Activated CD4-positive, alpha-beta T cell treated with anti-CD3 and anti-CD28 coated beads for 36 hours (primary cell): ENCODE measurements at regions not wholly inside any gene's neighbourhood (a gene's known extent, or its start where the extent isn't known, plus 50 kb on each side); places are given as distances from the start of the nearest gene placed in this dataset.
"Not testable (repeated sequence)": the region's sequence is repeated elsewhere in the genome, so short reads cannot be mapped to it uniquely, and the experiment has no call there.

Experiments
- ATAC-seq: fragments of 200-7000 bp; cut with Tn5 transposase; one replicate; pipeline ENCODE4 v1.10.0; 2021; ENCODE audit warnings: mild to moderate bottlenecking, moderate library complexity
- CTCF ChIA-PET: fragments of 350-600 bp; sonication (Branson Sonifier 250); formaldehyde crosslinking; loops from one replicate; lab custom pipeline; 2021; ENCODE audit warnings: antibody characterized with exemption; lab: Charles Lee
- POLR2A ChIA-PET: fragments of 350-600 bp; sonication (Branson Sonifier 250); formaldehyde crosslinking; loops from one replicate; lab custom pipeline; 2021; ENCODE audit warnings: antibody characterized with exemption, inconsistent platforms; lab: Charles Lee
- DNase-seq: peaks from one replicate; pipeline ENCODE4 v3.0.0-alpha.2; 2020
- H3K27ac Mint-ChIP-seq: one replicate; pipeline ENCODE4 v1.8.0; 2021; ENCODE audit warnings: mixed read lengths
- H3K27me3 Mint-ChIP-seq: one replicate; pipeline ENCODE4 v1.8.0; 2021; ENCODE audit warnings: mixed read lengths
- H3K36me3 Mint-ChIP-seq: one replicate; pipeline ENCODE4 v1.8.0; 2021; ENCODE audit warnings: low read depth, mixed read lengths
- H3K4me1 Mint-ChIP-seq: one replicate; pipeline ENCODE4 v1.8.0; 2021; ENCODE audit warnings: mixed read lengths
- H3K4me3 Mint-ChIP-seq: one replicate; pipeline ENCODE4 v1.8.0; 2021; ENCODE audit warnings: mild to moderate bottlenecking, moderate library complexity, mixed read lengths
- H3K9me3 Mint-ChIP-seq: one replicate; pipeline ENCODE4 v1.8.0; 2021; ENCODE audit warnings: low read depth, mixed read lengths
- intact Hi-C, 2 experiments: fragments of 100-400 bp; cut with DNase I in 1 of 2; cut with micrococcal nuclease in 1 of 2; formaldehyde crosslinking; loops; one replicate each; pipeline versions ENCODE4 v1.14.2 to v1.15.1; 2022 to 2024; cut with DNase I, micrococcal nuclease

- intact Hi-C loops = no loop called here
- H3K27ac Mint-ChIP-seq = no peak overlapping the region
Measured at GRCh38 chr16:48029768-48030167, 126.0 kb downstream of the ABCC12 start.

GRCh38 chr16:48025359-48025758, 130.4 kb downstream of the ABCC12 start:
- H3K9me3 Mint-ChIP-seq = peaks cover 4% of the 10 kb centered on the region
- CTCF ChIA-PET = no interaction called here
- no peaks in the 10 kb centered on the region for H3K36me3 Mint-ChIP-seq
- no peak for ATAC-seq
- POLR2A ChIA-PET = no interaction called here
- DNase-seq = no peak
- H3K4me3 Mint-ChIP-seq = no peak overlapping the region
- intact Hi-C loops = no loop called here
- H3K27ac Mint-ChIP-seq = no peak overlapping the region
- no peaks in the 10 kb centered on the region for H3K4me1 Mint-ChIP-seq
- peaks cover 6% of the 10 kb centered on the region for H3K27me3 Mint-ChIP-seq

More at GRCh38 chr16:48029768-48030167, 126.0 kb downstream of the ABCC12 start:
- ATAC-seq = no peak
- CTCF ChIA-PET = interaction anchor here (0.6 to 1.0 kb wide), 3 partner anchors 22 to 888 kb away, joined by 3 read pairs; no protein-coding TSS in a partner anchor
- POLR2A ChIA-PET = no interaction called here
- H3K4me3 Mint-ChIP-seq = no peak overlapping the region
- DNase-seq = no peak
- no peaks in the 10 kb centered on the region for H3K4me1 Mint-ChIP-seq
- no peaks in the 10 kb centered on the region for H3K36me3 Mint-ChIP-seq
- no peaks in the 10 kb centered on the region for H3K9me3 Mint-ChIP-seq
- H3K27me3 Mint-ChIP-seq = peaks cover under 1% of the 10 kb centered on the region

GRCh38 chr16:48024042-48024441, 131.8 kb downstream of the ABCC12 start:
- Mint-ChIP-seq H3K36me3 (no peaks in the 10 kb centered on the region), H3K4me1 (no peaks in the 10 kb centered on the region), H3K27me3 (peaks cover 6% of the 10 kb centered on the region), H3K9me3 (peaks cover 4% of the 10 kb centered on the region), H3K4me3 (no peak overlapping the region), H3K27ac (no peak overlapping the region)
- ChIA-PET CTCF (interaction anchor here (0.8 kb wide), 1 partner anchor 25 kb away, joined by 3 read pairs; no protein-coding TSS in a partner anchor), POLR2A (no interaction called here)
- ATAC-seq = no peak
- no peak for DNase-seq
- intact Hi-C loops = no loop called here

- Mint-ChIP-seq H3K36me3 (no peaks in the 10 kb centered on the region), H3K9me3 (peaks cover 4% of the 10 kb centered on the region), H3K27me3 (peaks cover 6% of the 10 kb centered on the region), H3K27ac (no peak overlapping the region), H3K4me1 (no peaks in the 10 kb centered on the region), H3K4me3 (no peak overlapping the region)
- intact Hi-C loops = no loop called here
- DNase-seq (peak; percentile 9), ATAC-seq (no peak)
- POLR2A ChIA-PET = no interaction called here
- CTCF ChIA-PET = no interaction called here
Measured at GRCh38 chr16:48022496-48022895, 133.3 kb downstream of the ABCC12 start.

GRCh38 chr16:48020617-48021016, 135.2 kb downstream of the ABCC12 start:
- intact Hi-C loops, H3K27me3 Mint-ChIP-seq, H3K4me1 Mint-ChIP-seq, DNase-seq, H3K4me3 Mint-ChIP-seq, H3K27ac Mint-ChIP-seq, ATAC-seq, CTCF ChIA-PET, POLR2A ChIA-PET, H3K36me3 Mint-ChIP-seq, H3K9me3 Mint-ChIP-seq: not testable (repeated sequence)

DNA sequence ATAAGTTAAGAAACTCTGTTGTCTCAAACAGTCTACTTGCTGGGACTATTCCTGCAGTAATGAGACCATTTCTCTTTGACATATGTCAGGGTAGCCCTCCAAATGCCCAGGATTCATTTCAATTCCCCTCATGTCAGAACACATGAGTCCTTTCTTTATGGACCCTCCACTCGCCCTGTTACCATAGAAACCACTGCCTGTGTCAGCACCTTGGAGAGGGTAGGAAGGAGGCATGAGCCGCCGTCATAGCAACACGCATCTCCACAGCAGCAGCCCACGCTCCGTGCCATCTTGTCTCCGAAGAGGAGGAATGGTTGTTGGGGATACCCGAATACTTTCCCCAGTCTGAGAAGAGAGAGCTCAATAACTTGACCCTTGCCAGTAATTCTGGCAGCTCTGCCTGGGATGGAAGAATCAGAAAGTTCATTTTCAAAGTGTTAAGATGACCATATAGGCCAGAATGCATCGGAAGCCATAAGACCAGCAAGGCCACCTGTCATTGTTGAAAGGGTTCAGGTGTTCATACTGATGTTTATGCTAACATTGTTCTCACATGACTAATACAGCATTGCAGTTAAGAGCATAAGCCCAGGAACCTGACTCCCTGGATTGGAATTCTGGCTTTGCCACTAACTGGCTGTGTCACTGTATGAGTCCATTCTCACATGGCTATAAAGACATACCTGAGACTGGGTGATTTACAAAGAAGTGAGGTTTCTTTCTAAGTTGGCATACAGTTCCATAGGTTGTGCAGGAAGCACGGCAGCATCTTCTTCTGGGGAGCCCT, 141.3 kb downstream of the ABCC12 start:
- ChIA-PET CTCF (no interaction called here), POLR2A (no interaction called here)
- H3K9me3 Mint-ChIP-seq = peaks cover 4% of the 10 kb centered on the region
- no peak overlapping the region for H3K4me3 Mint-ChIP-seq
- H3K36me3 Mint-ChIP-seq = no peaks in the 10 kb centered on the region
- no peaks in the 10 kb centered on the region for H3K27me3 Mint-ChIP-seq
- ATAC-seq (no peak), DNase-seq (no peak)
- no peak overlapping the region for H3K27ac Mint-ChIP-seq
- intact Hi-C loops = no loop called here
- H3K4me1 Mint-ChIP-seq = no peaks in the 10 kb centered on the region

GRCh38 chr16:48013491-48013901, 142.3 kb downstream of the ABCC12 start:
- Mint-ChIP-seq H3K36me3 (no peaks in the 10 kb centered on the region), H3K4me1 (no peaks in the 10 kb centered on the region), H3K4me3 (no peak overlapping the region), H3K9me3 (peaks cover 4% of the 10 kb centered on the region), H3K27me3 (no peaks in the 10 kb centered on the region), H3K27ac (no peak overlapping the region)
- ATAC-seq (no peak), DNase-seq (no peak)
- intact Hi-C loops = no loop called here
- POLR2A ChIA-PET = no interaction called here
- CTCF ChIA-PET = no interaction called here

- ATAC-seq = no peak
- ChIA-PET CTCF (no interaction called here), POLR2A (no interaction called here)
- Mint-ChIP-seq H3K27me3 (no peaks in the 10 kb centered on the region), H3K9me3 (peaks cover 4% of the 10 kb centered on the region), H3K4me3 (no peak overlapping the region), H3K27ac (no peak overlapping the region), H3K4me1 (no peaks in the 10 kb centered on the region), H3K36me3 (no peaks in the 10 kb centered on the region)
- intact Hi-C loops = no loop called here
- DNase-seq = no peak
Measured at GRCh38 chr16:48011878-48012658, 143.7 kb downstream of the ABCC12 start.

GRCh38 chr16:48011466-48011865, 144.3 kb downstream of the ABCC12 start:
- Mint-ChIP-seq H3K4me3 (no peak overlapping the region), H3K4me1 (no peaks in the 10 kb centered on the region), H3K27me3 (no peaks in the 10 kb centered on the region), H3K27ac (no peak overlapping the region), H3K36me3 (no peaks in the 10 kb centered on the region), H3K9me3 (peaks cover 4% of the 10 kb centered on the region)
- ChIA-PET CTCF (no interaction called here), POLR2A (no interaction called here)
- no peak for ATAC-seq
- intact Hi-C loops = no loop called here
- DNase-seq = no peak

DNA sequence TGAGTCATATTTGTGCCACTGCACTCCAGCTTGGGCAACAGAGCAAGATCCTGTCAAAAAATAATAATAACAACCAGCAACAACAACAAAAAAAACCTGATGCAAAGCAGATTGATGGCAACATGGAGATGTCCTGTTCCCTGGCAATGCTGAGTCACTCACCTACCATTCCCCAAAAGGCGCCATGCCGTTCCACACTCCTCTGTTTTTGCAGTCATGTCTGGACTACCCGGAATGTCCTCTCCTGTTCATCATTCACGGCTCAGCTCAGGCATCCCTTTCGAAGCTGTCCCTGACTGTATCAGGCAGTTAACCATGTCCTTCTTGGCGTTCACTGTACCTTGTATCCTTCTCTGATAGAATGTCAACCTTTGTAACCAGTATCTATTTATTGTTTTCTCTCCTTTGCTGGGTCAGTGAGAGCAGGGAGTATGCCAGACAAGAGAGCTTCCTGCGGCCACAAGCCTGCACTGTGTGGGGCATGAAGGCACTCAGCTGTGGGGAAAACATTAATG, 147.7 kb downstream of the ABCC12 start:
- ChIA-PET POLR2A (no interaction called here), CTCF (interaction anchor here (0.8 kb wide), 1 partner anchor 21 kb away, joined by 3 read pairs; no protein-coding TSS in a partner anchor)
- no peak overlapping the region for H3K4me3 Mint-ChIP-seq

DNA sequence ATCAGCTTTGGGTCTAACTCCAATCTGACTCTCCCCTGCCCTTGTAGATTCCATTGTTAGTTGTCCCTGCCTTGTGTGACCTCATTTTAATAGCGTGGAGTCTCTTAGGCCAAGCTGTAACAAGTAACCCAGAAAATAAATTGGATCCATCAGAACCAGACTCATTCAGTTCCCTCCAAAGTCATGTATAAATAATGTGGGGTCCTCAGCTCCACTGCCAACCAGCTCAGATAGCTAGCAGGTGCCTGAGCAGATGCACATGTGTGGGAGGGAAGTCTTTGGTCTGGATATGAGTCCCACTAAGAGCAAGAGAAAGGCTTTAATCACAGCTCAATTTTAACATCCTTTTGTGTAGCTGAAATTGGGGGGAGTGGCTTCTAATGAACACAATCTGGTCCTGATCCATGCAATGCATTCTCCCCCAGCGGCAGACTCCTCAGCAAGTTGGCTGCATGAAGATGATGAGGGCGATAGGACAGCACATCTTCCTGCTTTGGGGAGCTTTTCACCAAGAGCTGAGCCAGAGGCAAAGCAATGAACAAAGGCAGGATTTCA, 151.6 kb downstream of the ABCC12 start:
- no peaks in the 10 kb centered on the region for H3K36me3 Mint-ChIP-seq
- peaks cover 2% of the 10 kb centered on the region for H3K27me3 Mint-ChIP-seq
- H3K27ac Mint-ChIP-seq = no peak overlapping the region
- ATAC-seq (no peak), DNase-seq (no peak)
- H3K4me3 Mint-ChIP-seq = no peak overlapping the region
- ChIA-PET CTCF (no interaction called here), POLR2A (no interaction called here)
- intact Hi-C loops = no loop called here
- H3K9me3 Mint-ChIP-seq = peaks cover 2% of the 10 kb centered on the region
- no peaks in the 10 kb centered on the region for H3K4me1 Mint-ChIP-seq

More for the DNA sequence above, 147.7 kb downstream of the ABCC12 start:
- Mint-ChIP-seq H3K9me3 (peaks cover 2% of the 10 kb centered on the region), H3K36me3 (no peaks in the 10 kb centered on the region), H3K4me1 (no peaks in the 10 kb centered on the region), H3K27me3 (no peaks in the 10 kb centered on the region), H3K27ac (no peak overlapping the region)
- ATAC-seq = no peak
- no peak for DNase-seq
- intact Hi-C loops = no loop called here
